SK-N-SH (cell line): ENCODE measurements at regions not wholly inside any gene's neighbourhood (a gene's known extent, or its start where the extent isn't known, plus 50 kb on each side); places are given as distances from the start of the nearest gene placed in this dataset.

Experiments
- CTCF ChIA-PET: fragments of 300-600, 350-600 bp; formaldehyde crosslinking; extraction: SDS; loops from one replicate; lab custom pipeline; 2021; lab: Yijun Ruan, JAX
- POLR2A ChIA-PET: fragments of 350-600 bp; sonication (Branson Sonifier 250); formaldehyde crosslinking; extraction: SDS; loops from one replicate; lab custom pipeline; 2020; ENCODE audit warnings: antibody characterized with exemption, inconsistent platforms; lab: Yijun Ruan, JAX
- DNase-seq: peaks from one replicate; pipeline ENCODE4 v3.0.0; 2012
- H2AFZ ChIP-seq: fragments of 200-600 bp; sonication (generic); 2 replicates; pipeline ENCODE4 v1.8.1; 2016; ENCODE audit warnings: antibody characterized with exemption, mild to moderate bottlenecking, low read depth
- H3F3A ChIP-seq: fragments of 200-600 bp; sonication (generic); replicated peaks from 2 replicates; pipeline ENCODE3; 2016; ENCODE audit warnings: antibody characterized with exemption, mild to moderate bottlenecking; ENCODE audit not compliant: insufficient read depth
- H3K27ac ChIP-seq, 2 experiments: fragments of 200-500 bp in 1 of 2; fragments of 200-600 bp in 1 of 2; sonication (Bioruptor generic) in 1 of 2; sonication (generic), shearing (Covaris generic) in 1 of 2; 2 replicates each; pipeline versions ENCODE4 v1.5.1 to v1.6.1; 2014 to 2016; ENCODE audit warnings: low read depth in 2 of 2, inconsistent platforms in 1 of 2, low read length in 1 of 2, mild to moderate bottlenecking in 1 of 2, mixed read lengths in 1 of 2
- H3K27me3 ChIP-seq: fragments of 200-600 bp; sonication (generic), shearing (Covaris generic); 2 replicates; pipeline ENCODE4 v1.6.1; 2016; ENCODE audit warnings: mixed run types; ENCODE audit not compliant: insufficient read depth
- H3K36me3 ChIP-seq, 2 experiments: fragments of 200-500 bp in 1 of 2; fragments of 200-600 bp in 1 of 2; sonication (Bioruptor generic) in 1 of 2; sonication (generic) in 1 of 2; replicated peaks in 1 of 2; 2 replicates each; pipeline versions ENCODE3 to v1.5.1; 2014 to 2016; ENCODE audit warnings: low read length in 1 of 2, mild to moderate bottlenecking in 1 of 2; ENCODE audit not compliant: insufficient read depth in 2 of 2, control insufficient read depth in 1 of 2
- H3K4me1 ChIP-seq, 2 experiments: fragments of 200-500 bp in 1 of 2; fragments of 200-600 bp in 1 of 2; sonication (Bioruptor generic) in 1 of 2; sonication (generic), shearing (Covaris generic) in 1 of 2; 2 replicates each; pipeline versions ENCODE4 v1.5.1 to v1.6.1; 2014 to 2016; ENCODE audit warnings: low read depth in 1 of 2, low read length in 1 of 2, mixed run types in 1 of 2; ENCODE audit not compliant: insufficient read depth in 2 of 2, control insufficient read depth in 1 of 2
- H3K4me2 ChIP-seq: fragments of 200-600 bp; sonication (generic), shearing (Covaris generic); 2 replicates; pipeline ENCODE4 v1.6.1; 2017; ENCODE audit warnings: mixed run types
- H3K4me3 ChIP-seq, 2 experiments: fragments of 200-500 bp in 1 of 2; fragments of 200-600 bp in 1 of 2; sonication (Bioruptor generic) in 1 of 2; sonication (generic), shearing (Covaris generic) in 1 of 2; 2 replicates each; pipeline versions ENCODE4 v1.5.1 to v1.8.1; 2014 to 2016; ENCODE audit warnings: low read depth in 2 of 2, inconsistent platforms in 1 of 2, low read length in 1 of 2, mild to moderate bottlenecking in 1 of 2, mixed read lengths in 1 of 2, moderate library complexity in 1 of 2
- H3K79me2 ChIP-seq: fragments of 200-600 bp; sonication (generic); 2 replicates; pipeline ENCODE4 v1.8.1; 2017; ENCODE audit warnings: mild to moderate bottlenecking; ENCODE audit not compliant: insufficient read depth
- H3K9ac ChIP-seq: fragments of 200-600 bp; sonication (generic); 2 replicates; pipeline ENCODE4 v1.6.1; 2017; ENCODE audit warnings: mixed run types
- H3K9me2 ChIP-seq: fragments of 200-600 bp; sonication (generic); 2 replicates; pipeline ENCODE4 v1.6.1; 2017; ENCODE audit warnings: mixed run types
- H3K9me3 ChIP-seq: fragments of 200-600 bp; sonication (generic); 2 replicates; pipeline ENCODE4 v1.6.1; 2017; ENCODE audit warnings: mixed run types, mild to moderate bottlenecking, moderate library complexity
- H4K20me1 ChIP-seq: fragments of 200-600 bp; sonication (generic); 2 replicates; pipeline ENCODE4 v1.6.1; 2017; ENCODE audit warnings: mild to moderate bottlenecking, mixed run types; ENCODE audit not compliant: insufficient read depth
- CTCF ChIP-seq: fragments of 200-600 bp; sonication (generic); IDR thresholded peaks from 2 replicates; pipeline ENCODE4 v1.6.1; 2017; ENCODE audit warnings: antibody characterized with exemption, mild to moderate bottlenecking, moderate library complexity
- EP300 ChIP-seq, 2 experiments: IDR thresholded peaks; 2 replicates each; pipeline versions ENCODE4 v1.4.0 to v1.6.1; 2012; ENCODE audit warnings: borderline replicate concordance in 1 of 2, low read depth in 1 of 2, low read length in 1 of 2
- GABPA ChIP-seq: IDR thresholded peaks from 2 replicates; pipeline ENCODE4 v1.4.0; 2012; ENCODE audit warnings: low read depth, mild to moderate bottlenecking
- GATA2 ChIP-seq: sonication (generic); formaldehyde crosslinking; IDR thresholded peaks from 2 replicates; pipeline ENCODE4 v1.5.0; 2020; ENCODE audit warnings: mild to moderate bottlenecking, missing genetic modification reagents
- IRF3 ChIP-seq: fragments of 150-350 bp; IDR thresholded peaks from 2 replicates; pipeline ENCODE4 v1.6.1; 2016; ENCODE audit warnings: mild to moderate bottlenecking, low read depth, low read length
- JUND ChIP-seq: IDR thresholded peaks from 2 replicates; pipeline ENCODE4 v1.4.0; 2012
- MEF2A ChIP-seq: IDR thresholded peaks from 2 replicates; pipeline ENCODE4 v1.4.0; 2012; ENCODE audit warnings: low read depth, borderline replicate concordance
- NFIC ChIP-seq: IDR thresholded peaks from 2 replicates; pipeline ENCODE4 v1.4.0; 2012; ENCODE audit warnings: borderline replicate concordance
- POLR2AphosphoS5 ChIP-seq: IDR thresholded peaks from 2 replicates; pipeline ENCODE4 v1.6.1; 2012; ENCODE audit warnings: low read depth, low read length
- RCOR1 ChIP-seq: fragments of 150-350 bp; IDR thresholded peaks from 2 replicates; pipeline ENCODE4 v1.6.1; 2017; ENCODE audit warnings: antibody characterized with exemption, low read length
- RFX5 ChIP-seq: IDR thresholded peaks from 2 replicates; pipeline ENCODE4 v1.6.1; 2012; ENCODE audit warnings: mild to moderate bottlenecking, improper control_type of control experiment, low read length
- TAF1 ChIP-seq: IDR thresholded peaks from 2 replicates; pipeline ENCODE4 v1.6.1; 2012; ENCODE audit warnings: low read depth, mild to moderate bottlenecking, low read length, moderate library complexity, borderline replicate concordance
- USF1 ChIP-seq: IDR thresholded peaks from 2 replicates; pipeline ENCODE4 v1.4.0; 2012; ENCODE audit warnings: low read depth, borderline replicate concordance
- USF2 ChIP-seq: fragments of 150-350 bp; IDR thresholded peaks from 2 replicates; pipeline ENCODE4 v1.6.1; 2017; ENCODE audit warnings: antibody characterized with exemption, low read length, low read depth, borderline replicate concordance
- ZBTB33 ChIP-seq: IDR thresholded peaks from 2 replicates; pipeline ENCODE4 v1.4.0; 2012; ENCODE audit warnings: low read depth, borderline replicate concordance
- WGBS: methylation state at CpG from one replicate; pipeline ENCODE4 v1.1.6; 2017; ENCODE audit warnings: low lambda C conversion rate; 5-methylcytosine and 5-hydroxymethylcytosine counted together

GRCh38 chr2:120444691-120445240 is 98.8 kb downstream of the INHBB start:
- H3K79me2 ChIP-seq, result no peaks in the 10 kb centered on the region
- DNase-seq, result no peak
- ChIA-PET CTCF (no interaction called here), POLR2A (no interaction called here)
- no peaks in the 10 kb centered on the region for H3K36me3 ChIP-seq
- H3K9ac ChIP-seq, result no peak overlapping the region
- H3K4me1 ChIP-seq, result no peaks in the 10 kb centered on the region; a peak in 1 of 4 replicates
- WGBS, result 58% methylated on average over 5 of the region's 9 CpGs
- H3K4me3 ChIP-seq, result no peak overlapping the region
- peaks cover 36% of the 10 kb centered on the region; the same call in 1 of the 2 replicates for H3K27me3 ChIP-seq
- no peaks in the 10 kb centered on the region for H3K9me3 ChIP-seq
- H3K27ac ChIP-seq, result no peak overlapping the region
- TF ChIP-seq ZBTB33, result no peak
- TF ChIP-seq RFX5, result no peak
- no peak for TF ChIP-seq TAF1
- TF ChIP-seq USF1, result no peak
- TF ChIP-seq JUND, result no peak
- TF ChIP-seq GATA2 (CRISPR knock-in tag), result no peak
- no peak for TF ChIP-seq RCOR1
- no peak for TF ChIP-seq GABPA
- no peak for TF ChIP-seq EP300 (IDR thresholded peaks at IDR 0.05; ENCODE audit: borderline replicate concordance in 1 of 2, low read depth in 1 of 2, low read length in 1 of 2)
- TF ChIP-seq POLR2AphosphoS5, result no peak
- TF ChIP-seq MEF2A, result no peak
- no peak for TF ChIP-seq CTCF
- no peak for TF ChIP-seq IRF3
- no peak for TF ChIP-seq NFIC
- no peak for TF ChIP-seq USF2
- TF ChIP-seq, all 33 proteins: peak for 0
- no peaks in the 10 kb centered on the region for H4K20me1 ChIP-seq
- H3K9me2 ChIP-seq, result no peaks in the 10 kb centered on the region
- no peaks in the 10 kb centered on the region for H3F3A ChIP-seq
- no peak overlapping the region for H3K4me2 ChIP-seq
- no peak overlapping the region for H2AFZ ChIP-seq
